ENCODE measurements at regions not wholly inside any gene's neighbourhood (a gene's known extent, or its start where the extent isn't known, plus 50 kb on each side); places are given as distances from the start of the nearest gene placed in this dataset.

GRCh38 chr22:34931026-34931425, 134.9 kb upstream of the ISX start:
- 81 to 87% methylated on average over 4 of the region's 4 CpGs for WGBS, 2 donors
- TF ChIP-seq POLR2A (IDR thresholded peaks at IDR 0.05): no peak
- TF ChIP-seq, protein P1, sequence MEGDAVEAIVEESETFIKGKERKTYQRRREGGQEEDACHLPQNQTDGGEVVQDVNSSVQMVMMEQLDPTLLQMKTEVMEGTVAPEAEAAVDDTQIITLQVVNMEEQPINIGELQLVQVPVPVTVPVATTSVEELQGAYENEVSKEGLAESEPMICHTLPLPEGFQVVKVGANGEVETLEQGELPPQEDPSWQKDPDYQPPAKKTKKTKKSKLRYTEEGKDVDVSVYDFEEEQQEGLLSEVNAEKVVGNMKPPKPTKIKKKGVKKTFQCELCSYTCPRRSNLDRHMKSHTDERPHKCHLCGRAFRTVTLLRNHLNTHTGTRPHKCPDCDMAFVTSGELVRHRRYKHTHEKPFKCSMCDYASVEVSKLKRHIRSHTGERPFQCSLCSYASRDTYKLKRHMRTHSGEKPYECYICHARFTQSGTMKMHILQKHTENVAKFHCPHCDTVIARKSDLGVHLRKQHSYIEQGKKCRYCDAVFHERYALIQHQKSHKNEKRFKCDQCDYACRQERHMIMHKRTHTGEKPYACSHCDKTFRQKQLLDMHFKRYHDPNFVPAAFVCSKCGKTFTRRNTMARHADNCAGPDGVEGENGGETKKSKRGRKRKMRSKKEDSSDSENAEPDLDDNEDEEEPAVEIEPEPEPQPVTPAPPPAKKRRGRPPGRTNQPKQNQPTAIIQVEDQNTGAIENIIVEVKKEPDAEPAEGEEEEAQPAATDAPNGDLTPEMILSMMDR (IDR thresholded peaks at IDR 0.05): no peak
- Histone ChIP-seq H3K4me1 (no peaks in the 10 kb centered on the region), H3K9me3 (no peaks in the 10 kb centered on the region), H3K27me3 (no peaks in the 10 kb centered on the region), H3K4me3 (no peak overlapping the region), H3K27ac (no peak overlapping the region), H3K36me3 (ENCODE audit: low read depth, missing control alignments) (no peaks in the 10 kb centered on the region)
- DNase-seq: no peak
- intact Hi-C loops (cut with DNase I; ENCODE audit: low total_unique reads): no loop called here

DNA sequence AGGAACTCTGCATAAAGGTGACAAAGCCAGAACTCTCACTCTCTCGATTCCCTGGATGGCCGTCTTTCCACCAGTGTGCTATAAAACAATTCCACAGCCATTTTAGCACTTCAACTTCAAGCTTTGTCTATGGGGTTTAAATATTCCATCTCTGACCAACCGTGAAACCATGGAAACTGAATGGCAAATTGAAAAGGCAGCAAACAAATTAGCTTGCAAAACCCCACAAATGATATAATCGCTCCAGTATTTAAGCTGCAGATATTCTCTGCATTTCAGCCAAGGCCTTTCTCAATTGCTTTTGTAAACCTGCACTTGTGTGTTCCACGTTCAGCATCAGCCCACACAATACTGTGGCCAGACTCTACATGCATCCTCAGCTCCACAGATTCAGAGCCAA, 131.7 kb upstream of the ISX start:
- Histone ChIP-seq H3K36me3 (ENCODE audit: low read depth, missing control alignments) (no peaks in the 10 kb centered on the region), H3K4me3 (no peak overlapping the region), H3K27me3 (no peaks in the 10 kb centered on the region), H3K9me3 (no peaks in the 10 kb centered on the region), H3K4me1 (no peaks in the 10 kb centered on the region), H3K27ac (no peak overlapping the region)
- TF ChIP-seq, protein P1 (IDR thresholded peaks at IDR 0.05): no peak
- TF ChIP-seq POLR2A (IDR thresholded peaks at IDR 0.05): no peak
- 58 to 66% methylated on average over 5 of the region's 5 CpGs for WGBS, 2 donors
- no peak for DNase-seq
- intact Hi-C loops (cut with DNase I; ENCODE audit: low total_unique reads): no loop called here

DNA sequence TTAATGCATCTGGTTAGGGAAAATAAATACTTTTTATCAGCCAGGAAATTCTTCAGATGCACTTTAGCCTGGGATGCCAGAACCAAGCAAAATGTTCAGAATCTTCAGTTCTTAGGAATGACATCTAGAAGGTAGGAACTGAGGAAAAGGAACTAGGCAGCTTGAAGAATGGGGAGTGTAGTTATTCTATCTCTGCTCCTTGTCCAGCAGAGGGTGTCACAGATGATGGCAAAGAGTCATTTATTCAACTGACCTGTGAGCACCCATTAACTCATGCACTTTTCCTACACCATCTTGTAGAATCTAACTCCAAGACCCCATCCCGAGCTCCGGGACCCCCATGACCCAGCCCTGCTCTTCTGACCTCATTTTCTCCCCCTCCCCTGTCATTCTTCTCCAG, 122.1 kb upstream of the ISX start:
- 85% methylated on average over 2 of the region's 2 CpGs for WGBS, 2 donors
- TF ChIP-seq, protein P1 (IDR thresholded peaks at IDR 0.05): no peak
- no peak for TF ChIP-seq POLR2A (IDR thresholded peaks at IDR 0.05)
- Histone ChIP-seq H3K4me1 (no peaks in the 10 kb centered on the region), H3K36me3 (ENCODE audit: low read depth, missing control alignments) (no peaks in the 10 kb centered on the region), H3K4me3 (no peak overlapping the region), H3K27me3 (no peaks in the 10 kb centered on the region), H3K9me3 (no peaks in the 10 kb centered on the region), H3K27ac (no peak overlapping the region)
- intact Hi-C loops (cut with DNase I; ENCODE audit: low total_unique reads): no loop called here
- no peak for DNase-seq

- H3K9me3 ChIP-seq: no peaks in the 10 kb centered on the region
- no peaks in the 10 kb centered on the region for H3K27me3 ChIP-seq
- DNase-seq: no peak
- no peak overlapping the region for H3K27ac ChIP-seq
- H3K4me3 ChIP-seq: no peak overlapping the region
- WGBS, 2 donors: 95 to 97% methylated on average over 5 of the region's 5 CpGs
- no peaks in the 10 kb centered on the region for H3K4me1 ChIP-seq
- intact Hi-C loops (cut with DNase I; ENCODE audit: low total_unique reads): no loop called here
- TF ChIP-seq POLR2A (IDR thresholded peaks at IDR 0.05): no peak
- TF ChIP-seq, protein P1 (IDR thresholded peaks at IDR 0.05): no peak
- no peaks in the 10 kb centered on the region for H3K36me3 ChIP-seq (ENCODE audit: low read depth, missing control alignments)
Measured at GRCh38 chr22:34946339-34946985, 119.5 kb upstream of the ISX start.

DNA sequence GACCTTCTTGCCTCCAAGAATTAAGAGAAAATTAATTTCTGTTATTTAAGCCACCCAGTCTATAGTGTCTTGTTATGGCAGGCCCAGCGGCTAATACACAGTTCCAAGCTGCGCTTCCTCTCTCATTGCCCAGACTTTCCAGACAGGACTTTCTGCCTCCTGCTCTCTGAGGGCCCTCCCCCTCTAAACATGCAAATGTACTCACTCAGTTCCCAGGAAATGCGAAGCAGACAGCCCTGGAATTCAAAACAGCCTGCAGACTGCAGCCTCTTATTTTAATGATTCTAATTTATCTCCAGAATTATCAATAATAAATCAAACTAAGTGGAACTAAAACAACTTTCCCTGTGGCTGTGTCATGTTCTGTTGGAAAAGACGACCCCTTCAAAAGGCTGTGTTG, 115.5 kb upstream of the ISX start:
- Histone ChIP-seq H3K4me3 (no peak overlapping the region), H3K4me1 (no peaks in the 10 kb centered on the region), H3K27me3 (no peaks in the 10 kb centered on the region), H3K36me3 (ENCODE audit: low read depth, missing control alignments) (no peaks in the 10 kb centered on the region), H3K27ac (no peak overlapping the region), H3K9me3 (no peaks in the 10 kb centered on the region)
- intact Hi-C loops (cut with DNase I; ENCODE audit: low total_unique reads): no loop called here
- WGBS, 2 donors: 34 to 35% methylated on average over 4 of the region's 4 CpGs
- no peak for DNase-seq
- TF ChIP-seq, protein P1 (IDR thresholded peaks at IDR 0.05): no peak
- no peak for TF ChIP-seq POLR2A (IDR thresholded peaks at IDR 0.05)

Measured in testis (tissue), 2 donors.